ENCODE measurements at regions not wholly inside any gene's neighbourhood (a gene's known extent, or its start where the extent isn't known, plus 50 kb on each side); places are given as distances from the start of the nearest gene placed in this dataset.

GRCh38 chr6:148257810-148258209 is 84.8 kb upstream of the SASH1 start:
- no peak for DNase-seq

GRCh38 chr6:148258868-148259267 is 83.8 kb upstream of the SASH1 start:
- DNase-seq = no peak

- no peak for DNase-seq
Observed at GRCh38 chr6:148261470-148261869, 81.2 kb upstream of the SASH1 start.

GRCh38 chr6:148263010-148263409 is 79.6 kb upstream of the SASH1 start:
- DNase-seq = no peak

DNA sequence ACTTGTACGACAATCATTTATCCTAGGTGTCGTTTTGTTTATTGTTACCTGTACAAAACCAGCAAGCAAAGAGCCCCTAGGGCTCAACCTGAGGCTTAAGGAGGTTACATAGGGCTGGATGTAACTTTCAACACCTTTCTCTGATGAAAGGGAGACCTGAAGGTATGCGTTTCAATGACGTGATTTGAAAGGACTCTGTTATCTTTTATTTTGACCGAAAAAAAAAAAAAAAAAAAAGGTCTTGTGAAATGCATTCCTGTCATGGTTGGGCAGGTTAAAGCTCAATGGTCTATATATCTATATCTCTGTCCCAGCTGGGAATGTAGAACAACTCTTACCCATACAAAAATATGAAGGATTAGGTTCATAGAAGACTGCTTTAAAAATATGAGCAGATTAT is 78.7 kb upstream of the SASH1 start:
- no peak for DNase-seq

DNA sequence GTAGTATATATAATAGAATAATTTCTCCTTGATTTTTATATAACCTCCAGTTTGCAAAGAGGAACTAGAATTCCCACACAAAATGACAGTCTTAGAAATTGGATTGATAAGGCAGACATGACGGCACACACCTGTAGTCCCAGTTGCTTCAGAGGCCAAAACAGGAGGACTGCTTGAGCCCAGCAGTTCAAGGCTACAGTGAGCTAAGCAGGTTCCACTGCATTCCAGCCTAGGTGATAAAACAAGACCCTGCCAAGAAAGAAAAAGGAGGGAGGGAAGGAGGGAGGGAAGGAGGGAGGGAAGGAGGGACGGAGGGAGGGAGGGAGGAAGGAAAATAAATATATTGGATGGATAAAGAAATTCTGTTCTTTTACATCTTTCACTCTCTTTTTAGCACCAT is 77.6 kb upstream of the SASH1 start:
- DNase-seq = no peak

- no peak for DNase-seq
Observed at GRCh38 chr6:148269386-148269785, 73.3 kb upstream of the SASH1 start.

DNA sequence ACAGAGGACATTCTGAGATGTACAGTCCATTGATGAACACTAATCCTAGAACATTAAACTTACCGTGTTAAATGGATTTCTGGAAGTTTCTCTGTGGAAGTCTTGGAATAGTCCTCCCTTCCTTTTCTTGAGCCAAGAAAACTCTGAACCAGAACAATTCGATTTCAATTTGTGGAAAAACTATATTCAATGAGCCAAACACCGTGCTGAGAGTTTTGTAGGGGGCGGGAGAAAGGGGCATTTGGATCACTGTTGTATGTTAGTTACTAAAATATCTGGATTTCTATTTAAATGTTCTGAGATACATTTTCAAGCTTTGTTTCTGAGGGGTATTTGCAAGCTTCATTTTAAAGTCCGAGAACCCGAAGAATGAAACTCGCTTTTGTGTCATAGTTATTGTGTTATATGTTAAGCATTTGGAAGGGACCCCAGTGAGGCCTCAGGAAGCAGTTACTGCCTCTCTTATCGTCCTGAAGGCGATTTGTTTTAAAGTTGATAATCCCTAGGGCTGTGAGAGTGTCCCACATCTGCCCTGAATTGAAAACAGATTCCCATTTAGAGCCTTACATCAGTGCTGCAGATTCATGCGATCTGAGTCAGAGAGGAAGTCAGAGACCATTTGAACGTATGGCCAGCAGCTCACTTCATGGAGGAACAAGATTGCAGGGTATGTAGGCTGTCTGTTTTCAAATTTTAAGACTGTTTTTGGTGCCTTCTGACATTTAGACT is 70.8 kb upstream of the SASH1 start:
- DNase-seq = no peak

- DNase-seq = no peak
Observed at GRCh38 chr6:148272597-148272996, 70.0 kb upstream of the SASH1 start.

DNA sequence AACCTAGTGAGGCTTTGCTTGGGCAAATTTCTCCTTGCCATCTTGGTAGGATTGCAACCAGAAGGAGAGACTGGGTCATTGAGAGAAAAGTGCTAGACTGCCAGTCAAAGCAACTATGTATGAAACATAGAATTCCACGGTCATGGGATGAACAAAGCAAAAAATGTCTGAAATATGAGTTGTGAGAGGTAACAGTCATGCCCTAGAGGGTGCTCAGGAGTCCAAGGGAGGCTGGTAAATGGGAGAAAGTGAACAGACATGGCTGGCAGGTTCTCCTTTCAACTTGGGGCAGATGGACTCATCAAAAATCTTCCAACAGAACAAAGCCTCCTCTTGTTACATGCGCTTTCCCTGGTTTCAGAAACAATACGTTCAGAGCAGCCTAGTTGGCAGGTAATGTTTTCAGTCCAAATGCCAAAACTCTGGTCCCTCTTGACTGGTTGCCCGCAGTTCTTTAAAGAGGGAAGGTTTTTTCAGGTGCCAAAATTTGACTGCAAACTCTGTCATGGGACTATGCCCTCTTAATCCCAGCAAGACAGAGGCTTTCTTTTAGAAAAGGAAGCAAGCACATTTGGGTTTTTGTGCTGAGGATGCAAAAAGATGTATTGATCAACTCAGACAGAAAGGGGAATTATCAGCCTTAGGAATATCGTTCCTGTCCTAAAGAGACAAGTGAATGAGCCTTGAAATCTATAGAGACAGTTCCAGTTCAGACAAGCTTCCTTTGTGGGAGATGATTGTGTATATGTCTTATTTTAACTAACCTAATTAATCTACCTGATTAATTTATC is 68.5 kb upstream of the SASH1 start:
- no peak for DNase-seq

DNA sequence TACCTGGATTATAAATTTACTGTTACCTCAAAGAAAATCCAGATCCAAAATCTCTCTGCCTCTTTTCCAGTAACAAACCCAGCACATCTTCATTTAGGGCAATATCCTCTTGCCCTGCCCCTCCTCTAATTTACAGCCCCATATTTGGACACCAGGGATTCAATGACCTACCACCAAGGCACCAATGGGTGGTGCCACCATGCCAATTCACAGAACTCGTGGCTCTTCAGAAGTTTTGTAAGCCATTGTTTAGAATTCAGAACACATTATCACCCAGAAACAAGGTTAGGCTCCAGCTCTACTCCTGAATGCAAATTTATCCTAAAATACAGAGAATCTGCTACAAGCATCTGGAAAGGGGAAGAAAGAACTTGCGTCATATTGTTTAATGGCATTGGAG is 67.8 kb upstream of the SASH1 start:
- no peak for DNase-seq

DNA sequence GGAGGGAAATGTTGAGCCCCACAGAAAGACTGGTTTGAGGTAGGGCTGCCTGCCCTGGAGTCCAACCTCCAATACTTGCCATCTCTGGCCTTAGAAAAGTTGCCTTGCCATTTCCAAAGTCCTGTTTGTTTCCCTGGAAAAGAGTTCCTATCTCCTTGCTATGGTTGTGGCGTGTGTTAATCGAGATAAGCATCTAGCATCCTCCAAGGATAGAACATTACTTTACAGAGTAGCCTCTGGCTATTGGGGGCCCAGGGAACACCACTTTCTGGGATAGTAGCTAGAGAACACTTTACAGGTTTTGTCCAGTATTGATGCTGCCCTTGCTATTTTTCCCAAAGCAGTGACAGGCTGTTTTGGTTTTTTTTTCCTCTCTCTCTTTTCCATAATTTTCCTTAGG is 57.4 kb upstream of the SASH1 start:
- DNase-seq = no peak

- DNase-seq = no peak
Observed at GRCh38 chr6:148286563-148286962, 56.1 kb upstream of the SASH1 start.

- DNase-seq = no peak
Observed at GRCh38 chr6:148287623-148288333, 54.9 kb upstream of the SASH1 start.

GRCh38 chr6:148288541-148288940 is 54.1 kb upstream of the SASH1 start:
- DNase-seq = no peak

GRCh38 chr6:148289153-148289552 is 53.5 kb upstream of the SASH1 start:
- DNase-seq = no peak

DNA sequence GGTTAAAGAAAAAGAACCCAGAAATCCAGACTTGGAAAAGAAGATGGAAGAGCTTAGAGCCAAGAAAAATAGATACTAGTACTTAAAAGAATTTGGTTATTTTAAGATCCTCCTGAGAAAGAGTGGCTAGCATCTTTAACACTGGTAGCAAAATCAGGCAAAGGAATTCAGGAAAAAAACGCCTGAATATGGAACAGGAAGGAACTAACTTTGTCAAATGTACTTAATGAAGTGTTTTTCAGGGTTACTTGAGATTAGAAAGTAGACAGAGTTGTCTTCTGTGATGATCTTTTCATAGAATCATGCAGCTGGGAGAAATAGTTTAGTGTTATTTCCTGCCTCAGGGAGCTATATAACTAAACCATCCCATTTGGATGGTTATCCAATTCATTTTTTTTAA is 50.8 kb upstream of the SASH1 start:
- no peak for DNase-seq

All from inflammatory macrophage (primary cell).